GM12873 (cell line): ENCODE measurements at regions not wholly inside any gene's neighbourhood (a gene's known extent, or its start where the extent isn't known, plus 50 kb on each side); places are given as distances from the start of the nearest gene placed in this dataset.

Experiments
- CTCF ChIP-seq: IDR thresholded peaks from 2 replicates; pipeline ENCODE4 v1.5.1; 2012; ENCODE audit warnings: low read depth, mild to moderate bottlenecking, moderate library complexity, low read length, control low read depth; ENCODE audit not compliant: insufficient read depth; ENCODE audit errors: missing control alignments

GRCh38 chr14:39946807-39947206, 514.6 kb upstream of the FBXO33 start:
- no peak for TF ChIP-seq CTCF

DNA sequence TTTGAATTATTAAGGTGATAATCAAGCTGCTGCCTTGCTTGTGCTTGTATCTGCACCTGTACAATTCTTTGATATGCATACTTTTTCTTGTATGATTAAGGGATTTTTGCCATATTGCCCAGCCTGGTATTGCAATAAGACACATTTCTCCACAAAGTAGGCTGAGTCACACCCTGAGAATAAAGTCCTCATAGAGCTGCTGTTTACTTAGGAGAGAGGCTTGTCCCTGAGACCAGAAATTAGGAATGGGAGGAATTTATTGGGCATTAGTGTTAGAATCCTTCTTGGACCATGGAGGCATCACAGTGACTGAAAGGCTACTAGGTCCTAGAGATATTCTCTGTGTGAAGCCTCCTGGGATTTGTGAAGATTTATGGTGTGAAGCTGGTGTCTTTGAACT, 506.8 kb upstream of the FBXO33 start:
- TF ChIP-seq CTCF: no peak

DNA sequence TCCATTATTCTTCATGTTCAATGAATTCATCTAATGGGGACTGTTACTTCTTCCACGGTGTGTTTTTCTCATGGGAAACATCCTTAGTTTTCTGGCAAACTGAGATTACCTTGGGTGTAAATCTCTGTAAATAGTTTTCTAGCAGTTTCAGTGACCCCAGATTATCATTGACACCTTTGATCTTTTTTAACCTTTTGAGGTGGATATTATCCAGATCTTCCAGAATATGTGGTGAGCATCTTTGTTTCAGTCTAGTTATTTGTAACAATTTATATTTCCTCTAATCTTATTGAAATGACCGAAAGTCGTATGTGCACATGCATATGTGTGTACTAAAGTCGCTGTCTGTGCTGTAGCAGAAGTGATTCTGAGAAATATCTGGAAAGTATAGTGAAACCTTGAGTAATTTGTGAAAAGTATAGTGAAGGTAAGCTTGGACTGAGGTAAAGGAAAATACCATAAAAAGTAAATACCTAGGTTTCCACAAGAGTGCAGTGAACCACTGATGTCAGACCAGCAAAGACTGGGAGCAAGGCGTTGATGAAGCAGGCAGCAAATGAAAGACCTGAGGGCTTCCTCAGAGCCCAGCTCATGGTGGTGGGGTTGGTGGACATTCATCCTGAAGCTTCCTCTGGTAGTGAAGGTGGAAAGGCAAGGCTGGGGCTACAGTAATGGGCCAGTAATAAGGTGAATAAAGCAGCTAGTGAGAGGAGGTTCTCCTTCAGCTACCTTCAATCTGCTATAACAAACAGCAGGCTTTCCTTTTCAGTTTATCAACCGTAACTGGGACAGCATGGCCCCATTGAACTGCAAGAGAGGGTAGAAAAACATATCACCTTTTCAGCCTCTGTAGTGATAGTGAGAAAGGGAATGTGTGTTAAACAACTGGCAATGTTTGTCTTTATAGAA, 480.2 kb upstream of the FBXO33 start:
- TF ChIP-seq CTCF: no peak

GRCh38 chr14:39897657-39898056, 465.4 kb upstream of the FBXO33 start:
- no peak for TF ChIP-seq CTCF

GRCh38 chr14:39890026-39890425, 457.8 kb upstream of the FBXO33 start:
- no peak for TF ChIP-seq CTCF

GRCh38 chr14:39884091-39884490, 451.9 kb upstream of the FBXO33 start:
- TF ChIP-seq CTCF: no peak

- no peak for TF ChIP-seq CTCF
Measured at GRCh38 chr14:39880965-39881364, 448.7 kb upstream of the FBXO33 start.
